GM23248 (cell line): ENCODE measurements at regions not wholly inside any gene's neighbourhood (a gene's known extent, or its start where the extent isn't known, plus 50 kb on each side); places are given as distances from the start of the nearest gene placed in this dataset.

Experiments
- EZH2 ChIP-seq: fragments of 200-600 bp; sonication (generic); IDR thresholded peaks from 2 replicates; pipeline ENCODE4 v1.6.1; 2018; ENCODE audit warnings: antibody characterized with exemption, mild to moderate bottlenecking; ENCODE audit not compliant: insufficient read depth, poor library complexity, severe bottlenecking
- EZH2phosphoT487 ChIP-seq: fragments of 200-600 bp; sonication (generic); IDR thresholded peaks from 2 replicates; pipeline ENCODE4 v1.6.1; 2018; ENCODE audit warnings: antibody characterized with exemption, moderate library complexity, mild to moderate bottlenecking, low read depth; ENCODE audit not compliant: insufficient read depth

DNA sequence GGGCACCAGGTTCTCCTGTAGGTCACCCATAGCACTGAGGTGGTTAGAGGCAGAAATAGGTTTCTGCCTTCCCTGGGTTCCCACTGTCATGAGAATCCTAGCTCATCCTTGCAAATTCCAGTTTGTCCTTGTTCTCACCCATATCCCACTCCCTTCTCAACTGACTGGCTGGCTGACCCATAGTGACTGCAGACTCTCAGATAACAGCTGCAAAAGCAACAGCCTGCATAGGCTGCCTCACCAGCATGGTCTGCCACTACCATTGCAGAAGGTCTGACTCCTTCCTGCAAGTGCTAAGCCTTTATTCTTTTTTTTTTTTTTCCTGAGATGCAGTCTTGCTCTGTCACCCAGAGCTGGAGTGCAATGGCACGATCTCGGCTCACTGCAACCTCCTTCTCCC, 194.0 kb downstream of the SEMA6A start:
- TF ChIP-seq EZH2 (no peak), EZH2phosphoT487 (no peak)
